LHCN-M2 (cell line): ENCODE measurements at regions not wholly inside any gene's neighbourhood (a gene's known extent, or its start where the extent isn't known, plus 50 kb on each side); places are given as distances from the start of the nearest gene placed in this dataset.
"Not testable (repeated sequence)": the region's sequence is repeated elsewhere in the genome, so short reads cannot be mapped to it uniquely, and the experiment has no call there.

Source experiments
- DNase-seq: peaks from one replicate; pipeline ENCODE4 v3.0.0-alpha.2; 2012; ENCODE audit warnings: low read depth

GRCh38 chr2:155905657-155906056, 426.9 kb downstream of the NR4A2 start:
- DNase-seq: no peak

- no peak for DNase-seq
Observed at GRCh38 chr2:155904720-155905119, 427.8 kb downstream of the NR4A2 start.

GRCh38 chr2:155902635-155903034, 429.9 kb downstream of the NR4A2 start:
- no peak for DNase-seq

- DNase-seq: no peak
Observed at GRCh38 chr2:155895016-155895415, 437.5 kb downstream of the NR4A2 start.

- not testable (repeated sequence) for DNase-seq
Observed at GRCh38 chr2:155880382-155880781, 452.1 kb downstream of the NR4A2 start.

GRCh38 chr2:155879900-155880299, 452.6 kb downstream of the NR4A2 start:
- not testable (repeated sequence) for DNase-seq

- no peak for DNase-seq
Observed at GRCh38 chr2:155872396-155872795, 460.1 kb downstream of the NR4A2 start.

GRCh38 chr2:155871940-155872339, 460.6 kb downstream of the NR4A2 start:
- DNase-seq: no peak

- DNase-seq: no peak
Observed at GRCh38 chr2:155867564-155867963, 465.0 kb downstream of the NR4A2 start.

GRCh38 chr2:155866477-155866876, 466.0 kb downstream of the NR4A2 start:
- no peak for DNase-seq

- no peak for DNase-seq
Observed at GRCh38 chr2:155852156-155852555, 480.4 kb downstream of the NR4A2 start.

- no peak for DNase-seq
Observed at GRCh38 chr2:155846259-155846658, 486.3 kb downstream of the NR4A2 start.

GRCh38 chr2:155844461-155844860, 488.1 kb downstream of the NR4A2 start:
- no peak for DNase-seq

- DNase-seq: no peak
Observed at GRCh38 chr2:155842103-155842502, 490.4 kb downstream of the NR4A2 start.

GRCh38 chr2:155841442-155841841, 491.1 kb downstream of the NR4A2 start:
- DNase-seq: no peak

- DNase-seq: no peak
Observed at GRCh38 chr2:155840661-155841060, 491.9 kb downstream of the NR4A2 start.

- DNase-seq: no peak
Observed at GRCh38 chr2:155839991-155840390, 492.5 kb downstream of the NR4A2 start.

- DNase-seq: no peak
Observed at GRCh38 chr2:155839436-155839835, 493.1 kb downstream of the NR4A2 start.

GRCh38 chr2:155836439-155836838, 496.1 kb downstream of the NR4A2 start:
- DNase-seq: no peak

- DNase-seq: no peak
Observed at GRCh38 chr2:155830817-155831579, 501.5 kb downstream of the NR4A2 start.

GRCh38 chr2:155830351-155830750, 502.2 kb downstream of the NR4A2 start:
- no peak for DNase-seq

- no peak for DNase-seq
Observed at GRCh38 chr2:155825876-155826275, 506.6 kb downstream of the NR4A2 start.

- DNase-seq: no peak
Observed at GRCh38 chr2:155815851-155816250, 516.7 kb downstream of the NR4A2 start.

GRCh38 chr2:155815275-155815674, 517.2 kb downstream of the NR4A2 start:
- no peak for DNase-seq
